HG03520 (cell line): ENCODE measurements at regions not wholly inside any gene's neighbourhood (a gene's known extent, or its start where the extent isn't known, plus 50 kb on each side); places are given as distances from the start of the nearest gene placed in this dataset.

ENCODE experiments used
- ATAC-seq: cut with Tn5 transposase; IDR thresholded peaks from one replicate; pipeline ENCODE4 v1.9.1; 2021; ENCODE audit warnings: mild to moderate bottlenecking, moderate library complexity; ENCODE audit not compliant: unreplicated experiment

GRCh38 chr15:47409600-47409999, 307.7 kb upstream of the SEMA6D start:
- no peak for ATAC-seq

GRCh38 chr15:47410247-47410646, 307.1 kb upstream of the SEMA6D start:
- ATAC-seq: no peak

GRCh38 chr15:47411733-47412132, 305.6 kb upstream of the SEMA6D start:
- no peak for ATAC-seq

- ATAC-seq: no peak
These were observed 305.2 kb upstream of the SEMA6D start for GRCh38 chr15:47412136-47412535.

- no peak for ATAC-seq
These were observed 304.5 kb upstream of the SEMA6D start for GRCh38 chr15:47412802-47413201.

- no peak for ATAC-seq
These were observed 303.1 kb upstream of the SEMA6D start for GRCh38 chr15:47414207-47414606.

GRCh38 chr15:47415539-47415971, 301.8 kb upstream of the SEMA6D start:
- ATAC-seq: no peak

GRCh38 chr15:47422881-47423665, 294.2 kb upstream of the SEMA6D start:
- ATAC-seq: no peak

- ATAC-seq: no peak
These were observed 289.8 kb upstream of the SEMA6D start for GRCh38 chr15:47427463-47427862.

- ATAC-seq: no peak
These were observed 287.9 kb upstream of the SEMA6D start for GRCh38 chr15:47429376-47429775.

GRCh38 chr15:47431501-47431900, 285.8 kb upstream of the SEMA6D start:
- ATAC-seq: no peak

- ATAC-seq: no peak
These were observed 284.5 kb upstream of the SEMA6D start for GRCh38 chr15:47432826-47433225.

GRCh38 chr15:47434596-47434995, 282.7 kb upstream of the SEMA6D start:
- no peak for ATAC-seq

- ATAC-seq: no peak
These were observed 279.8 kb upstream of the SEMA6D start for GRCh38 chr15:47437491-47437890.

- no peak for ATAC-seq
These were observed 277.9 kb upstream of the SEMA6D start for GRCh38 chr15:47439146-47440111.

- ATAC-seq: no peak
These were observed 274.9 kb upstream of the SEMA6D start for GRCh38 chr15:47442371-47442770.

- no peak for ATAC-seq
These were observed 273.5 kb upstream of the SEMA6D start for GRCh38 chr15:47443839-47444238.

- no peak for ATAC-seq
These were observed 271.4 kb upstream of the SEMA6D start for GRCh38 chr15:47445723-47446392.

GRCh38 chr15:47460795-47461573, 256.3 kb upstream of the SEMA6D start:
- ATAC-seq: no peak

- ATAC-seq: no peak
These were observed 255.6 kb upstream of the SEMA6D start for GRCh38 chr15:47461652-47462141.
